ENCODE measurements at regions not wholly inside any gene's neighbourhood (a gene's known extent, or its start where the extent isn't known, plus 50 kb on each side); places are given as distances from the start of the nearest gene placed in this dataset.

DNA sequence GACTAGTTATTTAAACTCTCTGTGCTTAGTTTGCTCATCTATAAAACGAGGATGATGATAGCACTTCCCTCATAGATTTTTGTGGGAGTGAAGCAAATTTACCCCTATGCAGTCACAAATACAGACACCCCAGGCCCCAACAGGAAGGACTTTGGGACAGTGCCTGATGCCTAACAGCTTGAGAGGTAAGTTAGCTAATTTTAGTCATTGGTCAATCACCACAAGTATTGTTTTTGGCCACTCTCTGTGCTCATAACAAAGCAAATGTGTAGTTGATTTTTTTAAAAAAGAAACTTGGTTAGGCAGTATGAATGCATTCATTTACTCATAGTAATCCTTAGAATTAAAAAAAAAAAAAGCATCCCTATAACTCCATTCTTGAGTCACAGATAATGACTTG lies 1590.7 kb upstream of the TENM3 start:
- TF ChIP-seq, protein P1, sequence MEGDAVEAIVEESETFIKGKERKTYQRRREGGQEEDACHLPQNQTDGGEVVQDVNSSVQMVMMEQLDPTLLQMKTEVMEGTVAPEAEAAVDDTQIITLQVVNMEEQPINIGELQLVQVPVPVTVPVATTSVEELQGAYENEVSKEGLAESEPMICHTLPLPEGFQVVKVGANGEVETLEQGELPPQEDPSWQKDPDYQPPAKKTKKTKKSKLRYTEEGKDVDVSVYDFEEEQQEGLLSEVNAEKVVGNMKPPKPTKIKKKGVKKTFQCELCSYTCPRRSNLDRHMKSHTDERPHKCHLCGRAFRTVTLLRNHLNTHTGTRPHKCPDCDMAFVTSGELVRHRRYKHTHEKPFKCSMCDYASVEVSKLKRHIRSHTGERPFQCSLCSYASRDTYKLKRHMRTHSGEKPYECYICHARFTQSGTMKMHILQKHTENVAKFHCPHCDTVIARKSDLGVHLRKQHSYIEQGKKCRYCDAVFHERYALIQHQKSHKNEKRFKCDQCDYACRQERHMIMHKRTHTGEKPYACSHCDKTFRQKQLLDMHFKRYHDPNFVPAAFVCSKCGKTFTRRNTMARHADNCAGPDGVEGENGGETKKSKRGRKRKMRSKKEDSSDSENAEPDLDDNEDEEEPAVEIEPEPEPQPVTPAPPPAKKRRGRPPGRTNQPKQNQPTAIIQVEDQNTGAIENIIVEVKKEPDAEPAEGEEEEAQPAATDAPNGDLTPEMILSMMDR (IDR thresholded peaks at IDR 0.05; ENCODE audit: borderline replicate concordance, extremely low read depth, low read length, poor library complexity, severe bottlenecking), result no peak
- TF ChIP-seq EZH2 (IDR thresholded peaks at IDR 0.05; ENCODE audit: borderline replicate concordance, low read depth, low read length, severe bottlenecking), result no peak
